Endothelial cell of umbilical vein (primary cell): ENCODE measurements at regions not wholly inside any gene's neighbourhood (a gene's known extent, or its start where the extent isn't known, plus 50 kb on each side); places are given as distances from the start of the nearest gene placed in this dataset.

Source experiments
- BruUV-seq: library from RNA; stranded (reverse); fragments of 400-500 nt; replicated peaks from 2 replicates; lab custom pipeline; 2021; lab: Mats Ljungman, UMichigan
- CTCF ChIA-PET: fragments of 300-600, 350-600 bp; sonication (Branson Sonifier 250); formaldehyde crosslinking; loops from one replicate; lab custom pipeline; 2021; ENCODE audit warnings: antibody characterized with exemption, inconsistent platforms; lab: Charles Lee
- POLR2A ChIA-PET: fragments of 300-600, 350-600 bp; sonication (Branson Sonifier 250); formaldehyde crosslinking; loops from one replicate; lab custom pipeline; 2021; ENCODE audit warnings: antibody characterized with exemption, inconsistent platforms; lab: Charles Lee
- DNase-seq: peaks from one replicate; pipeline ENCODE4 v3.0.0-alpha.2; 2011; ENCODE audit warnings: low read depth, low spot score
- FAIRE-seq: peaks from 2 replicates; lab custom pipeline; 2011; peaks lifted over from hg19 to GRCh38; lab: Jason Lieb, UNC
- H2AFZ ChIP-seq: 2 replicates; pipeline ENCODE4 v1.6.0; 2012; ENCODE audit warnings: low read depth, low read length, control low read depth, inconsistent platforms
- H3K27ac ChIP-seq: 2 replicates; pipeline ENCODE4 v1.5.1; 2011; ENCODE audit warnings: low read depth, mild to moderate bottlenecking, control low read depth, low read length, moderate library complexity; ENCODE audit not compliant: insufficient read depth
- H3K27me3 ChIP-seq, 2 experiments: 2 replicates each; pipeline versions ENCODE4 v1.6.0 to v1.6.1; 2011; ENCODE audit warnings: low read length in 2 of 2, mixed read lengths in 1 of 2; ENCODE audit not compliant: control insufficient read depth in 2 of 2, insufficient read depth in 2 of 2
- H3K36me3 ChIP-seq, 2 experiments: 2 replicates in 1 of 2; 3 replicates in 1 of 2; pipeline ENCODE4 v1.5.1; 2011; ENCODE audit warnings: low read length in 2 of 2, mild to moderate bottlenecking in 1 of 2, moderate library complexity in 1 of 2; ENCODE audit not compliant: control insufficient read depth in 2 of 2, insufficient read depth in 2 of 2; ENCODE audit errors: extremely low read depth in 1 of 2
- H3K4me1 ChIP-seq: 3 replicates; pipeline ENCODE4 v1.5.1; 2011; ENCODE audit warnings: mild to moderate bottlenecking, low read length; ENCODE audit not compliant: control insufficient read depth, insufficient read depth; ENCODE audit errors: extremely low read depth
- H3K4me2 ChIP-seq: 2 replicates; pipeline ENCODE4 v1.6.1; 2011; ENCODE audit warnings: low read length, control low read depth, mixed read lengths; ENCODE audit not compliant: insufficient read depth
- H3K4me3 ChIP-seq, 3 experiments: fragments of 200-600 bp in 1 of 3; sonication (generic), shearing (Covaris generic) in 1 of 3; replicated peaks in 1 of 3; 2 replicates each; pipeline ENCODE4 v1.5.1; 2011 to 2016; ENCODE audit warnings: control low read depth in 3 of 3, low read length in 3 of 3, mild to moderate bottlenecking in 2 of 3, inconsistent platforms in 1 of 3, low read depth in 1 of 3, moderate library complexity in 1 of 3; ENCODE audit not compliant: insufficient read depth in 1 of 3
- H3K79me2 ChIP-seq: 2 replicates; pipeline ENCODE4 v1.6.0; 2012; ENCODE audit warnings: low read length, inconsistent platforms; ENCODE audit not compliant: control insufficient read depth, insufficient read depth
- H3K9ac ChIP-seq: replicated peaks from 2 replicates; pipeline ENCODE3; 2011; ENCODE audit warnings: low read length, control low read depth; ENCODE audit not compliant: insufficient read depth; ENCODE audit errors: extremely low read depth
- H3K9me1 ChIP-seq: replicated peaks from 3 replicates; pipeline ENCODE4 v1.6.0; 2011; ENCODE audit warnings: mild to moderate bottlenecking, low read length; ENCODE audit not compliant: control insufficient read depth, insufficient read depth; ENCODE audit errors: extremely low read depth
- H3K9me3 ChIP-seq: replicated peaks from 2 replicates; pipeline ENCODE4 v1.5.1; 2012; ENCODE audit warnings: low read length, inconsistent platforms; ENCODE audit not compliant: control insufficient read depth, insufficient read depth
- H4K20me1 ChIP-seq: replicated peaks from 2 replicates; pipeline ENCODE3; 2011; ENCODE audit warnings: mild to moderate bottlenecking, low read length; ENCODE audit not compliant: control insufficient read depth, insufficient read depth; ENCODE audit errors: extremely low read depth
- EZH2 ChIP-seq: IDR thresholded peaks from 2 replicates; pipeline ENCODE4 v1.6.1; 2012; ENCODE audit warnings: borderline replicate concordance, low read depth, mild to moderate bottlenecking, moderate library complexity, low read length, inconsistent platforms; ENCODE audit not compliant: severe bottlenecking
- FOS ChIP-seq: IDR thresholded peaks from 2 replicates; pipeline ENCODE4 v1.6.1; 2011; ENCODE audit warnings: mild to moderate bottlenecking, low read length, moderate library complexity, borderline replicate concordance; ENCODE audit not compliant: insufficient read depth
- GATA2 ChIP-seq: IDR thresholded peaks from 2 replicates; pipeline ENCODE4 v1.7.0; 2011; ENCODE audit warnings: low read depth, mild to moderate bottlenecking, moderate library complexity, mixed read lengths, low read length; ENCODE audit not compliant: insufficient read length, insufficient read depth
- JUN ChIP-seq: IDR thresholded peaks from 2 replicates; pipeline ENCODE4 v1.6.1; 2011; ENCODE audit warnings: borderline replicate concordance, low read depth; ENCODE audit not compliant: insufficient read length, insufficient read depth
- MYC ChIP-seq: IDR thresholded peaks from one replicate; pipeline ENCODE4 v1.6.1; 2011; ENCODE audit warnings: mild to moderate bottlenecking, low read depth, low read length
- POLR2A ChIP-seq: IDR thresholded peaks from 2 replicates; pipeline ENCODE4 v1.6.1; 2012; ENCODE audit warnings: low read depth, mild to moderate bottlenecking, control low read depth, low read length
- POLR2AphosphoS5 ChIP-seq: IDR thresholded peaks from 2 replicates; pipeline ENCODE4 v1.6.1; 2012; ENCODE audit warnings: low read depth, mild to moderate bottlenecking, control low read depth, low read length, moderate library complexity; ENCODE audit not compliant: insufficient read depth
- dilution Hi-C: fragments of 300-500 bp; cut with MboI; formaldehyde crosslinking; loops from one replicate; pipeline ENCODE4 v1.15.0; 2019; ENCODE audit warnings: low sequenced_read_pairs; ENCODE audit not compliant: extremely low pct_ligation_motif_present
- intact Hi-C: fragments of 100-400 bp; cut with micrococcal nuclease; formaldehyde crosslinking; loops from one replicate; pipeline ENCODE4 v1.10.0; 2022
- TF ChIP-seq, protein P1 (sequence below): IDR thresholded peaks from 2 replicates; pipeline ENCODE4 v1.6.1; 2011; ENCODE audit not compliant: insufficient read depth, insufficient read length
- TF ChIP-seq, protein P2 (sequence below), 2 donors: IDR thresholded peaks; 1 replicate in 1 of 2; 2 replicates in 1 of 2; pipeline ENCODE4 v1.5.1; 2011; ENCODE audit warnings: low read length in 2 of 2, mild to moderate bottlenecking in 2 of 2, moderate library complexity in 2 of 2, control low read depth in 1 of 2, inconsistent platforms in 1 of 2, low read depth in 1 of 2; ENCODE audit not compliant: insufficient read depth in 1 of 2; ENCODE audit errors: extremely low read depth in 1 of 2

- Histone ChIP-seq H3K79me2 (no peaks in the 10 kb centered on the region), H3K4me2 (no peak overlapping the region), H3K27ac (no peak overlapping the region), H4K20me1 (no peaks in the 10 kb centered on the region), H3K9me3 (peaks cover 1% of the 10 kb centered on the region), H2AFZ (no peak overlapping the region), H3K9ac (no peak overlapping the region), H3K4me3 (no peak overlapping the region), H3K36me3 (no peaks in the 10 kb centered on the region), H3K27me3 (no peaks in the 10 kb centered on the region), H3K9me1 (no peaks in the 10 kb centered on the region), H3K4me1 (no peaks in the 10 kb centered on the region)
- BruUV-seq: no TSS peak
- POLR2A ChIA-PET: no interaction called here
- CTCF ChIA-PET: no interaction called here
- FAIRE-seq: no peak
- intact Hi-C loops (no loop called here), dilution Hi-C loops (no loop called here)
- no peak for TF ChIP-seq MYC
- no peak for TF ChIP-seq EZH2
- TF ChIP-seq, protein P1, sequence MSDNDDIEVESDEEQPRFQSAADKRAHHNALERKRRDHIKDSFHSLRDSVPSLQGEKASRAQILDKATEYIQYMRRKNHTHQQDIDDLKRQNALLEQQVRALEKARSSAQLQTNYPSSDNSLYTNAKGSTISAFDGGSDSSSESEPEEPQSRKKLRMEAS: no peak
- no peak for TF ChIP-seq FOS
- TF ChIP-seq, protein P2, sequence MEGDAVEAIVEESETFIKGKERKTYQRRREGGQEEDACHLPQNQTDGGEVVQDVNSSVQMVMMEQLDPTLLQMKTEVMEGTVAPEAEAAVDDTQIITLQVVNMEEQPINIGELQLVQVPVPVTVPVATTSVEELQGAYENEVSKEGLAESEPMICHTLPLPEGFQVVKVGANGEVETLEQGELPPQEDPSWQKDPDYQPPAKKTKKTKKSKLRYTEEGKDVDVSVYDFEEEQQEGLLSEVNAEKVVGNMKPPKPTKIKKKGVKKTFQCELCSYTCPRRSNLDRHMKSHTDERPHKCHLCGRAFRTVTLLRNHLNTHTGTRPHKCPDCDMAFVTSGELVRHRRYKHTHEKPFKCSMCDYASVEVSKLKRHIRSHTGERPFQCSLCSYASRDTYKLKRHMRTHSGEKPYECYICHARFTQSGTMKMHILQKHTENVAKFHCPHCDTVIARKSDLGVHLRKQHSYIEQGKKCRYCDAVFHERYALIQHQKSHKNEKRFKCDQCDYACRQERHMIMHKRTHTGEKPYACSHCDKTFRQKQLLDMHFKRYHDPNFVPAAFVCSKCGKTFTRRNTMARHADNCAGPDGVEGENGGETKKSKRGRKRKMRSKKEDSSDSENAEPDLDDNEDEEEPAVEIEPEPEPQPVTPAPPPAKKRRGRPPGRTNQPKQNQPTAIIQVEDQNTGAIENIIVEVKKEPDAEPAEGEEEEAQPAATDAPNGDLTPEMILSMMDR (IDR thresholded peaks at IDR 0.05; ENCODE audit: extremely low read depth in 1 of 2, insufficient read depth in 1 of 2, low read depth in 1 of 2, low read length in 2 of 2): no peak
- no peak for TF ChIP-seq POLR2A
- TF ChIP-seq JUN: no peak
- TF ChIP-seq POLR2AphosphoS5: no peak
- TF ChIP-seq GATA2: no peak
- no peak for DNase-seq
Observed at GRCh38 chr3:74268753-74269152, 345.7 kb downstream of the CNTN3 start.
